ENCODE measurements at regions not wholly inside any gene's neighbourhood (a gene's known extent, or its start where the extent isn't known, plus 50 kb on each side); places are given as distances from the start of the nearest gene placed in this dataset.

GRCh38 chr20:11650566-11650965 lies 267.1 kb upstream of the BTBD3 start:
- TF ChIP-seq CTCF (IDR thresholded peaks at IDR 0.05) (no peak), EZH2phosphoT487 (IDR thresholded peaks at IDR 0.05) (no peak), EZH2 (IDR thresholded peaks at IDR 0.05) (no peak)
